GM12864 (cell line): ENCODE measurements at regions not wholly inside any gene's neighbourhood (a gene's known extent, or its start where the extent isn't known, plus 50 kb on each side); places are given as distances from the start of the nearest gene placed in this dataset.

Experiments used
- DNase-seq: peaks from one replicate; pipeline ENCODE4 v3.0.0-alpha.2; 2011; ENCODE audit warnings: low read depth
- H3K4me3 ChIP-seq: 2 replicates; pipeline ENCODE4 v1.5.1; 2011; ENCODE audit warnings: mild to moderate bottlenecking, low read depth, low read length, control low read depth
- TF ChIP-seq, protein P1 (sequence below): IDR thresholded peaks from 2 replicates; pipeline ENCODE4 v1.5.1; 2011; ENCODE audit warnings: low read depth, mild to moderate bottlenecking, moderate library complexity, low read length, control low read depth, inconsistent platforms; ENCODE audit errors: missing control alignments

DNA sequence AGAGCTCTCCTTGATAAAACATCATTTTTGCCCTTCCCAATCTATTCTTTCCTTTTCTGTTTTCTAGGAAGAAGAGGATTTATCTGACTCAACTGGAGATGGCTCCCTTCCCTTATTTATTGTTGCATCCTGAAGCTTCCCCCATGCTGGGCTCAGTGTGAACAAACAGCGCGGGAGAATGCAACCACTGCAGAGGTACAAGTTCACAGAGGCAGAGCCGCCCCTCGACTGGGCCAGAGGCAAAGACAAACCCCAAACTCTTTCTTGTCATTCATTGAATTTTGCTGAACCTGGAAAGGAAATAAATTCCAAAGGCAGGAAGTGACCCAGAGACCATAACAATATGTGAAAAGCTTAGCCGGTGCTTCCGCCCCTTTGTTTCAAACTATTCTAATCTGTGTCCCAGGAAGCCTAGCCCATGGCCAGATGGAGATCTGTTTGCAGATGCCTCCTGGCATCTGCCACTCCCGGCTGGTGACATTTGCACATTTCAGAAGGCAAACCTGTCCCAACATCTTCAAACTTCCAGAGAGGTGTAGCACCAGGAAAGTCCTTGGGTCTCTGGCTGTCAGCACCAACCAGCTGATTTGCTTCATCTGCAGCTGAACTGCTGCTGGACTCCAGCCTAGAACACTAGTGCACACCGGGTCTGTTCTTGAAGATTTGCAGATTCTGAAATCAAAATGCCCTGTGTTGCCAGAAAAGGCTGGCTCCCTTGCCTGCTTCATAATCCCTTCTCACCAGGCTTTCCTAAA is 79.4 kb upstream of the MAP4K3 start:
- H3K4me3 ChIP-seq, result no peak overlapping the region
- DNase-seq, result no peak
- TF ChIP-seq, protein P1, sequence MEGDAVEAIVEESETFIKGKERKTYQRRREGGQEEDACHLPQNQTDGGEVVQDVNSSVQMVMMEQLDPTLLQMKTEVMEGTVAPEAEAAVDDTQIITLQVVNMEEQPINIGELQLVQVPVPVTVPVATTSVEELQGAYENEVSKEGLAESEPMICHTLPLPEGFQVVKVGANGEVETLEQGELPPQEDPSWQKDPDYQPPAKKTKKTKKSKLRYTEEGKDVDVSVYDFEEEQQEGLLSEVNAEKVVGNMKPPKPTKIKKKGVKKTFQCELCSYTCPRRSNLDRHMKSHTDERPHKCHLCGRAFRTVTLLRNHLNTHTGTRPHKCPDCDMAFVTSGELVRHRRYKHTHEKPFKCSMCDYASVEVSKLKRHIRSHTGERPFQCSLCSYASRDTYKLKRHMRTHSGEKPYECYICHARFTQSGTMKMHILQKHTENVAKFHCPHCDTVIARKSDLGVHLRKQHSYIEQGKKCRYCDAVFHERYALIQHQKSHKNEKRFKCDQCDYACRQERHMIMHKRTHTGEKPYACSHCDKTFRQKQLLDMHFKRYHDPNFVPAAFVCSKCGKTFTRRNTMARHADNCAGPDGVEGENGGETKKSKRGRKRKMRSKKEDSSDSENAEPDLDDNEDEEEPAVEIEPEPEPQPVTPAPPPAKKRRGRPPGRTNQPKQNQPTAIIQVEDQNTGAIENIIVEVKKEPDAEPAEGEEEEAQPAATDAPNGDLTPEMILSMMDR, result no peak

DNA sequence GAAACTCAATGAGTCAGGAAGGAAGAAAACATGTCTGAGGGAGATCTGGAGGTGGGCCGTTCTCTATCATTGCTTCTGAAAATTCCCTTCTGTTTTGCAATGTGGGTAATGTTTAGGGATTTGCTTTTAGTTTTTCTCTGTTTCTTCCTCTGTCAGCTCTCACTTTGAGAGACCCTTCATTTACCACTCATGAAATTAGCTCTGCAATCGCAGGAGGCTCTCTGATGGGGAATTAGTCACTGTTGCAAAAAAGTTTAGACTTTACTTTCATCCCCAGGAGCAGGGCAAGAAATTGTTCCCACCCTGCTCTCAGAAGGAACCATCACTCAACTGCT is 80.0 kb upstream of the MAP4K3 start:
- H3K4me3 ChIP-seq, result no peak overlapping the region
- DNase-seq, result no peak
- TF ChIP-seq, protein P1, result no peak

DNA sequence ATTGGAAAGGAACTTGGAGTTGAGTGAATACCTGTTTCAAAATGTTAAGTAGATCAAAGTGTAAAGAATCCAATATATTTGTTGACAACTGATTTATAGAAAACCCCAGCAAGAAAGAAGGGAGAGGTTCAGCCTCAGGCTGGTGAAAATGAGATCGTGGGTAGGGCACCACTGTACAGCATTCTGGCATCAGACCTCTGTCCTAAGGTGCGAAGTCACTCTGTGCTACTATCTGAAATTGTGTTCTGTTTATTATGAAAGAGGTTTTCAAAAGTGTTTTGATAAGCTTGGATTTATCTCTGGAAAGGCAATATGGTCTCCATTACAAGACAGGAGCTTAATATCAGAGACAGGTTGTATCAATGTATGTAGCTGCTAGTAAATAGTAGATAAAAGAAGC is 80.5 kb upstream of the MAP4K3 start:
- no peak for DNase-seq
- TF ChIP-seq, protein P1, result no peak
- H3K4me3 ChIP-seq, result no peak overlapping the region

DNA sequence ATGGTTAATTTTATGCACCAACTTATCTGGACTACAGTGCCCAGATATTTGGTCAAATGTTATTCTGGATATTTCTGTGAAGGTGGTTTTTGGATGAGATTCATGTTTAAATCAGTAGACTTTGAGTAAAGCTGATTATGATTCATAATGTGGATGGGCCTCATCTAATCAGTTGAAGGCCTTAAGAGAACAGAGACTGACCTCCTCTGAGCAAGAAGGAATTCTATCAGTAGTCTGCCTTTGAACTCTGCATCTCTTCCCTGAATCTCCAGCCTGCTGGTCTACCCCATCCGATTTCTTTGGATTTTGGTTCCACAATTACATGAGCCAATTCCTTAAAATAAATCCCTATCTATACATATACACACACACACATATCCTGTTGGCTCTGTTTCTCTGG is 82.8 kb upstream of the MAP4K3 start:
- no peak for DNase-seq
- H3K4me3 ChIP-seq, result no peak overlapping the region
- TF ChIP-seq, protein P1, result no peak

DNA sequence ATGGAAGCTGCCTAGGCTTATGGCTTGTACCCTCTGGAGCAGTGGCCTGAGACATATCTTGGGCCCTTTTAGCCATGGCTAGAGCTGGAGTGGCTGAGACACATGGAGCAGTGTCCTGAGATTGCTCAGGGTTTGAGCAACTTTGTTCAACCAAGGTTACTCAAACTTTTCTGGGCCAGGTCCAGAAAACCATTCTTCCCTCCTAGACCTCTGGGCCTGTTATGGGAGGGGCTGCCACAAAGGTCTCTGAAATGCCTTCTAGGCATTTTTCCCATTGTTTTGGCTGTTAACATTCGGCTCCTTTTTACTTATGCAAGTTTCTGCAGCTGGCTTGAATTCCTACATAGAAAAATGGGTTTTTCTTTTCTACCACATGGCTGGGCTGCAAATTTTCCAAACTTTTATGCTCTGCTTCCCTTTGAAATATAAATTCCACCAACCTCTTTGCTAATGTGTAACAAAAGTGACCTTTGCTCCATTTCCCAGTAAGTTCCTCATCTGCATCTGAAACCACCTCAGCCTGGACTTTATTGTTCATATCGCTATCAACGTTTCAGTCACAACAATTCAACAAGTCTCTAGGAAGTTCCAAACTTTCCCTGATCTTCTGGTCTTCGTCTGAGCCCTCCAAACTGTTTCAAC is 84.9 kb upstream of the MAP4K3 start:
- TF ChIP-seq, protein P1, result no peak
- no peak for DNase-seq

DNA sequence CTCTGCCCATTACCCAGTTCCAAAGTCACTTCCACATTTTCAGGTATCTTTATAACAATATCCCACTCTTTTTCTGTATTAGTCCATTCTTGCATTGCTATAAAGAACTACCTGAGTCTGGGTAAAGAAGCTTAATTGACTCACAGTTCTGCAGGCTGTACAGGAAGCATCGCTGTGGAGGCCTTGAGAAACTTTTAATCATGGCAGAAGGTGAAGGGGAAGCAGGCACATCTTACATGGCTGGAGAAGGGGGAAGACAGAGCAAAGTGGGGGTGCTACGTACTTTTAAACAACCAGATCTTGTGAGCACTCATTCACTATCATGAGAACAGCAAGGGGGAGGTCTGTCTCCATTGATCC is 85.4 kb upstream of the MAP4K3 start:
- TF ChIP-seq, protein P1, result no peak
- H3K4me3 ChIP-seq, result no peak overlapping the region
- no peak for DNase-seq

More for the DNA sequence above, 84.9 kb upstream of the MAP4K3 start:
- no peak overlapping the region for H3K4me3 ChIP-seq

DNA sequence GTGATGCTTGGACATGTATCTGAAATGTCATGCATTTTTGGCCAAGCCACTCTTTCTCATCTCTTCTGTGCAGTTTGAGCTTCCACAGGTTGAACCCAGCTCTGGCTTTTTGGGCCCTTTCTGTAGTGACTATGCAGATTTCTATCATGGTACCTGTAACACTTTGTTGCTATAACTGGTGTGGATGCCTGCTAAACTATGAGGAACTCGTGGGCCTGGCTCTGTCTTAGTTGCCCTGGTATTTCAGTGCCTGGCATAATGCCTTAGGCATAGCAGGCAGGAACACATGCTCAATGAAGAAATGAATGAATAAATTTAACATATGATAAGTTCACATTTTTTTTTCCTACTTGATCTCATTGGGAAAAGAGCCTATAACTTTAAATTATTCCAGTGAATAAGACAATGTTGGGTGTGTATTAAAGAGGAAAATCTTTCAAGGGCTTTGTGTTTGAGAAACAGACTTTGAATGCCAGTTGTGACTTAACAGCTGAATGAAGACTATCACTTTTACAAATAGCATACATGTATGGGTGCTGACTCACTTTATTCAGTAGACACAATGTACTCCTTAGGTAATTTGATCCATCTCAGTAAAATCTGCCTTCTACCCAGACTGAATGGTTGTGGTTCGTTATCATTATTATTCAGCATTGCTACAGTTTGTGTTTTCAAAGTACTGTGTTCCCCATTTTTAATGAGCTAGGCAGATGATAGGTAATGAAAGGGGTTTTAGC is 86.4 kb upstream of the MAP4K3 start:
- DNase-seq, result no peak
- TF ChIP-seq, protein P1, result no peak
- no peak overlapping the region for H3K4me3 ChIP-seq
